OCI-LY7 (cell line): ENCODE measurements at regions not wholly inside any gene's neighbourhood (a gene's known extent, or its start where the extent isn't known, plus 50 kb on each side); places are given as distances from the start of the nearest gene placed in this dataset.

Experiments used
- CTCF ChIP-seq: fragments of 200-600 bp; sonication (generic); conservative IDR thresholded peaks from 2 replicates; pipeline ENCODE4 v1.5.1; 2014; ENCODE audit warnings: mild to moderate bottlenecking, antibody characterized with exemption, low read length, moderate library complexity, mixed read lengths
- EZH2phosphoT487 ChIP-seq: fragments of 200-600 bp; sonication (generic); IDR thresholded peaks from 2 replicates; pipeline ENCODE4 v1.6.1; 2018; ENCODE audit warnings: low read depth, borderline replicate concordance, mild to moderate bottlenecking, mixed run types, antibody characterized with exemption, low read length, moderate library complexity, mixed read lengths

DNA sequence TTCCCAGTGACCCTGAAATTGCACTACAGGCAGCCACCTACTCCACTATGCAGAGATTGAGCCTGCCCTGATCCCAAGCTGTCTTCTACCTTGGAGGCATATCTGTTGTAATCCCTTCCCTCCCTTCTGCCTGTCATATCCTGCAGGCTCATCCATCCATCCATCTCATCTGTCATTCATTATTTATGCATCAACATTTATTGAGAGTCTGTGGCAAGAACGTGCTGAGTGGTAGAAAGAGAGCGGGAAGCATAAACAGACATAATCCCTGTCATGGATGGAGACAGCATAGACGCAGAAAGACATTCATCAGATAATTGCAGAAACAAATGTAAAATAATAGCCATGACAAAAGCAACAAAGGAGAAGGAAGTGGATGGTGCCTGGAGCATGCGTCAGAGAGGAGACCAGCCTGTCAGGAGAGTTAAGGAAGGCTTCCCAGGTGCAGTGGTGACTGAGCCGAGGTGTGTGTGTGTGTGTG, 89.5 kb upstream of the CALM2 start:
- TF ChIP-seq CTCF: no peak
- TF ChIP-seq EZH2phosphoT487: no peak
